ENCODE measurements at regions not wholly inside any gene's neighbourhood (a gene's known extent, or its start where the extent isn't known, plus 50 kb on each side); places are given as distances from the start of the nearest gene placed in this dataset.
A peak's percentile ranks its signal among the peaks of the same experiment; 100 is the strongest.

DNA sequence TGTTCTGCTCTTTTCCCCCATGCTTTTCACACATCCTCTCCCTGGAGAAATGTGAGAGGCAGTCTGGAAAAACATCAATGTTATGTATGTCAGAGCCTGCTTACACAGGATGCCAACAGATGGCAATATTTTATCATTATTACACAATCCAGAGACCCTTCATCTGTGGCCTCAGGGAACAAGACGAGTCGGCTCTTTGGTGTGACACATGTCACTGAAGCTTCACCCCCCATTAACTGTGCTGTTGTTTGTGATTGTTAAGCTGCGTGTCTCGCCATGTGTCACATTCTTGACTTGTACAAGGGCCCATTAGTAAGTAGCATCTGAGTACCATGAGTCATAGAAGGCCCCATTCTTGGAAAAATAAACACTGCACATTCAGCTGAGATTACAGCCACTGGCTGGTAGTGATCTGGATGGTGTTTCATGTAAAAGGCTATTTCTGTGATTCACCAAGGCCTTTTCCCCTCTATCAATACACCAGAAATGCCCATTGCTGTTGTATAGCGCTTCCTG, 682.1 kb upstream of the SOX9 start:
- FAIRE-seq (peak; percentile 90), DNase-seq (ENCODE audit: low read depth, low spot score) (peak; percentile 99)
- no peaks in the 10 kb centered on the region for H3K36me3 ChIP-seq (ENCODE audit: control insufficient read depth in 2 of 2, extremely low read depth in 1 of 2, insufficient read depth in 2 of 2, low read length in 2 of 2)
- peak overlapping the region; percentile 67 for H3K27ac ChIP-seq (ENCODE audit: control insufficient read depth, insufficient read depth, low read length)
- dilution Hi-C loops (cut with MboI; ENCODE audit: extremely low pct_ligation_motif_present, low sequenced_read_pairs) = no loop called here
- no peaks in the 10 kb centered on the region for H3K9me3 ChIP-seq (ENCODE audit: control insufficient read depth, low read depth, low read length)
- no peak for TF ChIP-seq EZH2 (IDR thresholded peaks at IDR 0.05; ENCODE audit: low read length)
- TF ChIP-seq, protein P1, sequence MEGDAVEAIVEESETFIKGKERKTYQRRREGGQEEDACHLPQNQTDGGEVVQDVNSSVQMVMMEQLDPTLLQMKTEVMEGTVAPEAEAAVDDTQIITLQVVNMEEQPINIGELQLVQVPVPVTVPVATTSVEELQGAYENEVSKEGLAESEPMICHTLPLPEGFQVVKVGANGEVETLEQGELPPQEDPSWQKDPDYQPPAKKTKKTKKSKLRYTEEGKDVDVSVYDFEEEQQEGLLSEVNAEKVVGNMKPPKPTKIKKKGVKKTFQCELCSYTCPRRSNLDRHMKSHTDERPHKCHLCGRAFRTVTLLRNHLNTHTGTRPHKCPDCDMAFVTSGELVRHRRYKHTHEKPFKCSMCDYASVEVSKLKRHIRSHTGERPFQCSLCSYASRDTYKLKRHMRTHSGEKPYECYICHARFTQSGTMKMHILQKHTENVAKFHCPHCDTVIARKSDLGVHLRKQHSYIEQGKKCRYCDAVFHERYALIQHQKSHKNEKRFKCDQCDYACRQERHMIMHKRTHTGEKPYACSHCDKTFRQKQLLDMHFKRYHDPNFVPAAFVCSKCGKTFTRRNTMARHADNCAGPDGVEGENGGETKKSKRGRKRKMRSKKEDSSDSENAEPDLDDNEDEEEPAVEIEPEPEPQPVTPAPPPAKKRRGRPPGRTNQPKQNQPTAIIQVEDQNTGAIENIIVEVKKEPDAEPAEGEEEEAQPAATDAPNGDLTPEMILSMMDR (optimal IDR thresholded peaks at IDR 0.05 in 1 of 3, IDR thresholded peaks at IDR 0.05 in 1 of 3, conservative IDR thresholded peaks at IDR 0.05 in 1 of 3; ENCODE audit: extremely low read depth in 1 of 3, insufficient read depth in 2 of 3, low read length in 3 of 3) = peak in 1 of 3 experiments; percentile 31
- H3K9me1 ChIP-seq (ENCODE audit: control insufficient read depth, extremely low read depth, insufficient read depth, low read length) = no peaks in the 10 kb centered on the region
- no peaks in the 10 kb centered on the region for H3K27me3 ChIP-seq (ENCODE audit: control insufficient read depth, extremely low read depth, insufficient read depth, low read length)
- no peak overlapping the region for H2AFZ ChIP-seq (ENCODE audit: control insufficient read depth, low read length)
- no peak overlapping the region for H3K4me3 ChIP-seq (ENCODE audit: control insufficient read depth in 2 of 3, extremely low read depth in 1 of 3, insufficient read depth in 2 of 3, low read depth in 1 of 3, low read length in 3 of 3)
- H3K4me2 ChIP-seq (ENCODE audit: control insufficient read depth, extremely low read depth, insufficient read depth, low read depth, low read length) = peak overlapping the region; percentile 7
- peaks cover 33% of the 10 kb centered on the region for H3K4me1 ChIP-seq (ENCODE audit: control insufficient read depth, extremely low read depth, insufficient read depth, low read length)
- peak overlapping the region; percentile 28 for H3K9ac ChIP-seq (ENCODE audit: control insufficient read depth, extremely low read depth, insufficient read depth, low read length)
- no peaks in the 10 kb centered on the region for H4K20me1 ChIP-seq (ENCODE audit: control insufficient read depth, extremely low read depth, insufficient read depth, low read length)
- no peaks in the 10 kb centered on the region for H3K79me2 ChIP-seq (ENCODE audit: control insufficient read depth, insufficient read depth, low read length)

DNA sequence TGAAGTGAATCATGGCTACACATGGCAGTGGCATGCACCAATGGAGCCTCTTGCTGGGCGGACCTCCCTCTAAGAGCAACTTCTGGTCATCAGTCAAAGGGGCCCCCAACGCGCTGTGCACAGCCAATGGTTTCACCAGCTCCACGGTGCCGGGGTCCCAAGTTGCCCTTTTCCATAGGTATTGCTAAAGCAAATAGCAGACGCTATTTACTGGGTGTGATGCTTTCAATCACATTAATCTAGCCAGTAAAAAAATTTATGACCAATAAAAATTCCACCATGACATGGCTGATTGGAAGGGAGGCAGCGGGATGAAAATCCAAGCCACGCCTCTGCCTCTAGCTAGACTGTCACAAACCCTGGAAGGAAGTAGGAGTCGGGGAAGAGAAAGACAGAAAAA, 680.3 kb upstream of the SOX9 start:
- H3K4me1 ChIP-seq (ENCODE audit: control insufficient read depth, extremely low read depth, insufficient read depth, low read length) = peaks cover 28% of the 10 kb centered on the region
- dilution Hi-C loops (cut with MboI; ENCODE audit: extremely low pct_ligation_motif_present, low sequenced_read_pairs) = no loop called here
- peak overlapping the region; percentile 46 for H3K4me2 ChIP-seq (ENCODE audit: control insufficient read depth, extremely low read depth, insufficient read depth, low read depth, low read length)
- H3K9me1 ChIP-seq (ENCODE audit: control insufficient read depth, extremely low read depth, insufficient read depth, low read length) = no peaks in the 10 kb centered on the region
- H3K4me3 ChIP-seq (ENCODE audit: control insufficient read depth in 2 of 3, extremely low read depth in 1 of 3, insufficient read depth in 2 of 3, low read depth in 1 of 3, low read length in 3 of 3) = peak overlapping the region in 2 of 3 experiments; percentile 4 to 6
- H4K20me1 ChIP-seq (ENCODE audit: control insufficient read depth, extremely low read depth, insufficient read depth, low read length) = no peaks in the 10 kb centered on the region
- H3K9me3 ChIP-seq (ENCODE audit: control insufficient read depth, low read depth, low read length) = no peaks in the 10 kb centered on the region
- peak overlapping the region; percentile 52 for H3K9ac ChIP-seq (ENCODE audit: control insufficient read depth, extremely low read depth, insufficient read depth, low read length)
- peak overlapping the region; percentile 2 for H2AFZ ChIP-seq (ENCODE audit: control insufficient read depth, low read length)
- H3K36me3 ChIP-seq (ENCODE audit: control insufficient read depth in 2 of 2, extremely low read depth in 1 of 2, insufficient read depth in 2 of 2, low read length in 2 of 2) = no peaks in the 10 kb centered on the region
- FAIRE-seq (no peak), DNase-seq (ENCODE audit: low read depth, low spot score) (no peak)
- no peaks in the 10 kb centered on the region for H3K79me2 ChIP-seq (ENCODE audit: control insufficient read depth, insufficient read depth, low read length)
- TF ChIP-seq, protein P1 (optimal IDR thresholded peaks at IDR 0.05 in 1 of 3, IDR thresholded peaks at IDR 0.05 in 1 of 3, conservative IDR thresholded peaks at IDR 0.05 in 1 of 3; ENCODE audit: extremely low read depth in 1 of 3, insufficient read depth in 2 of 3, low read length in 3 of 3) = no peak
- TF ChIP-seq EZH2 (IDR thresholded peaks at IDR 0.05; ENCODE audit: low read length) = no peak
- H3K27ac ChIP-seq (ENCODE audit: control insufficient read depth, insufficient read depth, low read length) = peak overlapping the region; percentile 86
- no peaks in the 10 kb centered on the region for H3K27me3 ChIP-seq (ENCODE audit: control insufficient read depth, extremely low read depth, insufficient read depth, low read length)

All from keratinocyte (primary cell).